HepG2 (cell line): ENCODE measurements at regions not wholly inside any gene's neighbourhood (a gene's known extent, or its start where the extent isn't known, plus 50 kb on each side); places are given as distances from the start of the nearest gene placed in this dataset.

Experiments
- ATAC-seq: fragments of 200-7000 bp; cut with Tn5 transposase; 3 replicates; pipeline ENCODE4 v1.9.1; 2020; ENCODE audit warnings: mild to moderate bottlenecking, moderate library complexity
- BruUV-seq: library from RNA; stranded (reverse); fragments of 400-500 nt; replicated peaks from 2 replicates; lab custom pipeline; 2021; lab: Mats Ljungman, UMichigan
- CTCF ChIA-PET: fragments of 300-600 bp; formaldehyde crosslinking; extraction: SDS; loops from one replicate; lab custom pipeline; 2021; ENCODE audit warnings: low total read pairs, inconsistent platforms, low intra/inter-chr PET ratio; lab: Yijun Ruan, JAX
- POLR2A ChIA-PET: fragments of 350-600 bp; sonication (Branson Sonifier 250); formaldehyde crosslinking; loops from one replicate; lab custom pipeline; 2020; ENCODE audit warnings: antibody characterized with exemption, inconsistent platforms; lab: Yijun Ruan, JAX
- DNase-seq: peaks from one replicate; pipeline ENCODE4 v3.0.0-alpha.2; 2015; ENCODE audit warnings: low spot score
- FAIRE-seq: peaks from 3 replicates; lab custom pipeline; 2011; peaks lifted over from hg19 to GRCh38; lab: Jason Lieb, UNC
- H2AFZ ChIP-seq: one replicate; pipeline ENCODE4 v1.6.1; 2011; ENCODE audit warnings: low read length, inconsistent platforms
- H3K27ac ChIP-seq: fragments of 300-600 bp; 3 replicates; pipeline ENCODE4 v1.8.0; 2011; ENCODE audit warnings: mixed run types, mild to moderate bottlenecking, mixed read lengths, low read length, inconsistent platforms; ENCODE audit not compliant: insufficient read depth; ENCODE audit errors: extremely low read length
- H3K27me3 ChIP-seq, 2 experiments: fragments of 200-600 bp in 1 of 2; 2 replicates in 1 of 2; 3 replicates in 1 of 2; pipeline versions ENCODE4 v1.6.0 to v1.8.0; 2011; ENCODE audit warnings: low read length in 2 of 2, mild to moderate bottlenecking in 2 of 2, moderate library complexity in 2 of 2, inconsistent platforms in 1 of 2; ENCODE audit not compliant: insufficient read depth in 2 of 2, control insufficient read depth in 1 of 2
- H3K36me3 ChIP-seq, 2 experiments: fragments of 200-600 bp in 1 of 2; replicated peaks in 1 of 2; 2 replicates in 1 of 2; 3 replicates in 1 of 2; pipeline versions ENCODE4 v1.5.1 to v1.8.0; 2011; ENCODE audit warnings: low read length in 2 of 2, inconsistent platforms in 1 of 2; ENCODE audit not compliant: insufficient read depth in 2 of 2, control insufficient read depth in 1 of 2
- H3K4me1 ChIP-seq: 2 replicates; pipeline ENCODE4 v1.5.1; 2012; ENCODE audit warnings: low read length, inconsistent platforms; ENCODE audit not compliant: insufficient read depth
- H3K4me2 ChIP-seq: 2 replicates; pipeline ENCODE4 v1.6.0; 2011; ENCODE audit warnings: low read depth, low read length, inconsistent platforms
- H3K4me3 ChIP-seq, 3 experiments: fragments of 200-600 bp in 1 of 3; sonication (generic), shearing (Covaris generic) in 1 of 3; replicated peaks in 1 of 3; 2 replicates each; pipeline ENCODE4 v1.5.1; 2011 to 2016; ENCODE audit warnings: low read length in 3 of 3, inconsistent platforms in 2 of 3, low read depth in 2 of 3, mild to moderate bottlenecking in 2 of 3, control low read depth in 1 of 3, mixed read lengths in 1 of 3; ENCODE audit not compliant: insufficient read depth in 1 of 3
- H3K79me2 ChIP-seq: one replicate; pipeline ENCODE4 v1.6.1; 2011; ENCODE audit warnings: low read length, inconsistent platforms; ENCODE audit not compliant: insufficient read depth
- H3K9ac ChIP-seq: 2 replicates; pipeline ENCODE4 v1.6.0; 2011; ENCODE audit warnings: mild to moderate bottlenecking, low read depth, low read length, inconsistent platforms; ENCODE audit not compliant: insufficient read depth
- H3K9me3 ChIP-seq: 2 replicates; pipeline ENCODE4 v1.5.1; 2012; ENCODE audit warnings: mild to moderate bottlenecking, low read length
- H4K20me1 ChIP-seq: 2 replicates; pipeline ENCODE4 v1.6.0; 2011; ENCODE audit warnings: inconsistent platforms, mild to moderate bottlenecking, low read length, moderate library complexity; ENCODE audit not compliant: insufficient read depth
- CEBPB ChIP-seq: IDR thresholded peaks from 2 replicates; pipeline ENCODE4 v1.6.1; 2011; ENCODE audit warnings: low read depth, low read length, improper control_type of control experiment, borderline replicate concordance
- CEBPG ChIP-seq: IDR thresholded peaks from 2 replicates; pipeline ENCODE4 v1.6.1; 2016
- RELA ChIP-seq: sonication (generic); formaldehyde crosslinking; IDR thresholded peaks from 2 replicates; pipeline ENCODE4 v1.4.0; 2020; ENCODE audit warnings: missing genetic modification reagents
- ZFP36L1 ChIP-seq: sonication (generic); formaldehyde crosslinking; IDR thresholded peaks from 2 replicates; pipeline ENCODE4 v1.8.0; 2022; ENCODE audit warnings: mild to moderate bottlenecking, missing genetic modification reagents, moderate library complexity
- ZFP37 ChIP-seq: sonication (generic); formaldehyde crosslinking; IDR thresholded peaks from 2 replicates; pipeline ENCODE4 v1.4.0; 2020; ENCODE audit warnings: missing genetic modification reagents, borderline replicate concordance
- ZNF703 ChIP-seq: sonication (generic); formaldehyde crosslinking; IDR thresholded peaks from 2 replicates; pipeline ENCODE4 v1.5.1; 2020; ENCODE audit warnings: missing genetic modification reagents, mild to moderate bottlenecking, moderate library complexity, borderline replicate concordance
- WGBS: methylation state at CpG from one replicate; pipeline ENCODE4 v1.1.6; 2017; ENCODE audit warnings: low lambda C conversion rate; 5-methylcytosine and 5-hydroxymethylcytosine counted together
- in situ Hi-C: cut with HindIII; loops from 2 replicates; pipeline ENCODE4 v1.10.0; 2017; ENCODE audit warnings: low pct_unique_long_range_greater_than_20kb; ENCODE audit not compliant: extremely low pct_ligation_motif_present
- intact Hi-C: fragments of 100-400 bp; cut with micrococcal nuclease; formaldehyde crosslinking; loops from one replicate; pipeline ENCODE4 v1.10.0; 2022; ENCODE audit not compliant: unreplicated experiment

DNA sequence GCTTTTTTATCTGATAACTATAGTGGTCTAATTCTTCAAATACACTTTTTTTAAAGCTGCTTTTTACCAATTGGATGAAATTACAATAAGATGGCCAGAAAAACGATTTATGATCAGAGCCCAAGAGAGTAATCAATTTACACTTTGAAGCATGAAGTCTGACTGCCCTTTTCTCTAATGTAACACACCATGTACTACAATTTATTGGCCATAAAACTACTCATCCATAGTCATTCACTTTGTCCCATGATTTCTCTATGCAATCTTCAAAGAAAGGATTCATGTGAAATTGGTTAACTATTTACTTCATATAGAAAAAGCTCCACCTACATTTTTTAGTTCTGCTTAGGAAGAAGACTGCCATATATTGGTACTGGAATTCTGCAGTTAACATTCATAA, 73.6 kb upstream of the CAST start:
- Histone ChIP-seq H3K9ac (no peak overlapping the region), H3K4me1 (no peaks in the 10 kb centered on the region), H4K20me1 (no peaks in the 10 kb centered on the region), H2AFZ (no peak overlapping the region), H3K79me2 (no peaks in the 10 kb centered on the region), H3K36me3 (no peaks in the 10 kb centered on the region), H3K4me3 (no peak overlapping the region), H3K4me2 (no peak overlapping the region), H3K9me3 (no peaks in the 10 kb centered on the region), H3K27ac (no peak overlapping the region), H3K27me3 (no peaks in the 10 kb centered on the region)
- POLR2A ChIA-PET, result no interaction called here
- no TSS peak for BruUV-seq
- CTCF ChIA-PET, result no interaction called here
- ATAC-seq, result no peak
- in situ Hi-C loops (no loop called here), intact Hi-C loops (no loop called here)
- no peak for DNase-seq
- WGBS, result 0% methylated on average over 1 of the region's 1 CpG
- no peak for FAIRE-seq
- TF ChIP-seq RELA, result no peak
- TF ChIP-seq, all 625 proteins: peak for 0

DNA sequence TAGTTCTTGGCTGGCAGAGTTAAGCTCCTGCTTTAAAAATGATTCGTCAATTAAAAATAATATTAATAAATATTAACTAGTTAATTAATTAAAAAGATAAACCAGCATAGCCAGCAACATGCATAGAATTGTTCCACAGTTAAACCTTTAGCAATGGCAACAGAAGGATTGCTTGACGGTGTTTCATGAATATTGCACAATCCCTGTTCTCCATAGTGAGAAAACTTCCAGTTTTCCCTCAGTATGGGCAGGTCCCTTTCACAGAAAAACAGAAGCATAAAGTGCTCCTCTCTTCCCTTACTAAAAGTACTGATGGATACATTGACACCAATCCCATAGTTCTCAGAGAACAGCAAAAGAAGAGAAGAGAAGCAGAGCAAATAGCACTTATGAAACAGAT, 71.4 kb upstream of the CAST start:
- ChIA-PET CTCF (no interaction called here), POLR2A (no interaction called here)
- TF ChIP-seq ZFP36L1 (CRISPR knock-in tag), result no peak
- no peak for TF ChIP-seq ZFP37
- no peak for TF ChIP-seq ZNF703 (CRISPR knock-in tag)
- peak; percentile 91 for TF ChIP-seq CEBPB
- TF ChIP-seq CEBPG (CRISPR knock-in tag), result peak; percentile 45
- Histone ChIP-seq H4K20me1 (no peaks in the 10 kb centered on the region), H3K4me2 (no peak overlapping the region), H3K4me1 (no peaks in the 10 kb centered on the region), H3K4me3 (no peak overlapping the region), H3K36me3 (no peaks in the 10 kb centered on the region), H3K9ac (no peak overlapping the region), H3K27ac (no peak overlapping the region), H3K9me3 (no peaks in the 10 kb centered on the region), H3K27me3 (no peaks in the 10 kb centered on the region), H3K79me2 (no peaks in the 10 kb centered on the region), H2AFZ (no peak overlapping the region)
- FAIRE-seq, result no peak
- in situ Hi-C loops (no loop called here), intact Hi-C loops (loop anchor here (10.0 kb wide), 1 partner anchor 946 kb away; the partner anchor contains the start of gene RFESD)
- no peak for DNase-seq
- WGBS, result 20% methylated on average over 2 of the region's 2 CpGs
- no TSS peak for BruUV-seq
- ATAC-seq, result no peak
